ENCODE measurements at regions not wholly inside any gene's neighbourhood (a gene's known extent, or its start where the extent isn't known, plus 50 kb on each side); places are given as distances from the start of the nearest gene placed in this dataset.
"Not testable (repeated sequence)": the region's sequence is repeated elsewhere in the genome, so short reads cannot be mapped to it uniquely, and the experiment has no call there.

DNA sequence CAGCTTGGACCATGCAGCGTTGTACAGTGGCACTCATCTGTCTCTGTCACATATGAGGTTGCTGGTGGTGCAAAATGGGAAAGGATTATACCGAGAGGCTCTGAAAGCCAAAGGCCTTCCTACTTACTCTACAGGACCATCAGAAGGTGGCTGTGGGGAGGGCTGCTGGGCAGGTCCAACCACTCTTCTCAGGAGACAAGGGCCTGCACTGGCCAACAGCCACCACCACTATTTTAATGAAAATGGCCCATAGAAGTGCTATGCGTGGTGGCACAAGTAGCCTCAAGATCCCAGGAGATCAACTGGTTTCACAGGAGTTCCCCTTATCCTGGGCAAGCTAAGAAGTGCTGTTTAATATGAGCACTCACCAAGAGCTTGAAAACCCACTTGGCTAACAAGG, 52.3 kb downstream of the MRPL57 start:
- DNase-seq, result no peak

DNA sequence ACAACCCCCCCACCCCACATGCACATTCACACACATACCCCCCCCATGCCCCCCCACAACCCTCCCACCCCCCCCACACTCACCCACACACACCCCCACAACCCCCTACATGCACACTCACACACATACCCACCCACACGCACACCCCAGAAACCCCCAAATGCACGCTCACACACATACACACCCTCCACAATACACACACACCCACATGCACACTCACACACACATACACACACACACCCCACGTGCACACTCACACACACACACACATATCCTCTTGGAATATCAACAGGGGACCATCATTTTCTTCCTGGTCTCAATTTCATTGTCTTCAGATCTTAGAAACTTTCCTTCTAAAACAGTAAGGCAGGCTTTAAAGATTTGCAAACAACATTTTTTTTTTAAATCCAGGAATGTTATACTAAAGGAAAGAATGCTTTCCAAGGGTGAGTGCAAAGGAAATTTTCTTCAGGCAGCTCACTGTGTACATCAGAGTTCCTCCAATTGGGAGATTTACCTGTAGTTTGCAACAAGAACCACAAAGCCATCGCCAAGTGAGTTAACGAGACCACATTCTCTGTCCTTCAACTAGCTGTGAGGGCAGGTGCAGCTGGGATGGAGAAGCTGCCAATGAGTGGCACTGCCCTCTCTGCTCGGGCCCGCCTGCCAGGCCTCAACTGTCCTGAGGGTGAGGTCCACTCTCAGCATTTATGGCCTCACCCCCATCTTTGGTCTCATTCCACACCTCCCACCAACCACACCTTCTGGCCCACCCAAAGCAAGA, 53.0 kb downstream of the MRPL57 start:
- no peak for DNase-seq

DNA sequence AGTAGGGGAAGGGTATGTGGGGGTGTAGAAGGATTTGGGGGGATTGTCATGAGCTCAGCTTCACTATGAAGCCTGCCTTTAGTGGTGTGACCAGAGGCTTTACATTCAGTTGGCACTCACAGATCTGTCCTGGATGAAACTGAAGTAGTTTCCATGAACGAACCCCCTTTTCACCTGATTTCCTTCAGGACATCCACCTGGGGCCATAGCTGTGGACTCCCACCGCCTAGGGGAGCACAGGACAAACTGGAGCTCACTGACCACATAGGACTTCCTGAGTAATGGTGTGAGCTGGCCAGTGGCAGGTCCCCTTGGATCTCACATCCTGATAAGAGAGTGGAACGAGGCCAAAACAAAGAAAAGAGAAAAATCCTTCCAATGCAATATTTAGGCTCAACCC, 54.1 kb downstream of the MRPL57 start:
- no peak for DNase-seq

DNA sequence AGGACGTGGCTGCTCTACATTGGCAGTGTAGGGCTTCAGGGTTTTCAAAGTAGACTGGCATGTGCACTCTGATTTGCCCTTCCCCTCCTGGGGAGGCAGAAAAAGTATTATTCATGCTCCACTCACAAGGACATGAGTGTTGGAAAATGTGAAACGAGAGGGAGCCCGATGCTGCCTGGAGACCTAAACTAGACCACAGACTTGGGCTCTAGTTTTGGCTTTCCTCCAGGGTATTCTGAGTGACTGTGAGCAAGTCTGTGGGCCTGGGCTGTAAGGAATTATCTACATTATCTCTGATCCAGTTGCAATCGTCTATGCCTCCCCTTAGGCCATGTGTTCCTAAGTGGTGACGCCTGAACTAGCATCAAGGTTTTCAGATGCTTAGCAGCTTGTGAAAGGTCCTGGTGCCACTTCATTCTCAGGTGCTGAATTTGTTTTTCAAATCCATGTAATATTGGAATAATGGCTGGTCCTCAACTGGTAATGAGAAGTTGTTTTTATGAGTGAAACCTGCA, 55.0 kb downstream of the MRPL57 start:
- DNase-seq, result no peak

GRCh38 chr13:21232196-21232595, 55.7 kb downstream of the MRPL57 start:
- no peak for DNase-seq

DNA sequence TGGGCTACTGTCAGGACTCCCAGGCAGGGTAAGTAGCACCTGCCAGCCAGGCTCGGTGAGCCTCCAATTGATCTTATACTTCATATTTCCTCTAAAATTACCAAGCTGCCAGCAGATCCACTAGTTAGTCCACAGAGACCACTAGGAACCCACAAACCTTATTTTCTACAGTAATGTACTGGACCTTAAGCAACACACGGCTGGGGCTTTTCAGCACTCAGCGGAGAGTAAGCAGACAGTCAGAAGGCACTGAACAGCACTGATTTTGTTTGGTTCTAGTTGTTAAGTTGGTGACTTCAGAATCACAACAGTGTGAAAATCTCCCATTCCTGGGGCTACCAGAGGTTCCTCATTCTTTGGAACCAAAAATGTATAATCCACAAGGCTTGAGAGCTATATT, 56.1 kb downstream of the MRPL57 start:
- DNase-seq, result no peak

DNA sequence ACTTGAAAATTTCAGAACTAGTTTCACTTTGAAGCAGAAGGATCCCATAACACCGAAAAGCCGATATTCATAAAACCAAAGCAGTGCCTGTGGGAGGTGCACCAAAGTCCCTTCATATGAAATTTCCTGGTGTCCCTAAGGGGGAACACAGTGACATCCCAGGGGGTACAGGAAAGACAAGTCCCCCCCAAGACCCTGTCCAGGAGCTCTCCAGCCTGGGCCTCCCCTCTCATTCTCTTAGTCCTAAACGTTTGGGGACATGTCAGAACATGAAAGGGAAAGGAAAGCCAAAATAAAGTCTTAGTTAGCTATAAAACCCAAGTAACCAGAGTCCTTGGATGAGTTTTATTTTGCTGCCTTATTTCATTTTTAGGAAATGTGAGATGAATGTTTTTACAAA, 56.6 kb downstream of the MRPL57 start:
- no peak for DNase-seq

DNA sequence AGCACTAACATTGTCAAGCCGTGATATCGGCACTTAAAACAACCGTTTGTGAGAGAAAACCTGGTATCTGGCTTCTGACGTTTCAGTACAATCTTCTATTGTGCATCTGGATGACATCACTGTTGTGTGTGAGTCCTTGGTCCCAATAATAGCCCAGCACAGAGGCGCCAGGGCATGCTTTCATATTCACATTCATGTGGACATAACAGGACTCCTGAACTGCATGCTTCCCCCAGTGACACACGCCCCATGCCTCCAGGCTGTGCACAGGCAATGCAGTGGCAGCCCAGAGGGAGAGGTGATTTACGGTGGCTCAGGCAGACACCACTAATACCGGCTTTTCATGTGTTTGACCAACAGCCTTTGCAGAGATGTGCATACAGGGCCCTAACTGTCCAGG, 58.1 kb downstream of the MRPL57 start:
- DNase-seq, result no peak

- DNase-seq, result no peak
Measured at GRCh38 chr13:21235174-21235573, 58.7 kb downstream of the MRPL57 start.

DNA sequence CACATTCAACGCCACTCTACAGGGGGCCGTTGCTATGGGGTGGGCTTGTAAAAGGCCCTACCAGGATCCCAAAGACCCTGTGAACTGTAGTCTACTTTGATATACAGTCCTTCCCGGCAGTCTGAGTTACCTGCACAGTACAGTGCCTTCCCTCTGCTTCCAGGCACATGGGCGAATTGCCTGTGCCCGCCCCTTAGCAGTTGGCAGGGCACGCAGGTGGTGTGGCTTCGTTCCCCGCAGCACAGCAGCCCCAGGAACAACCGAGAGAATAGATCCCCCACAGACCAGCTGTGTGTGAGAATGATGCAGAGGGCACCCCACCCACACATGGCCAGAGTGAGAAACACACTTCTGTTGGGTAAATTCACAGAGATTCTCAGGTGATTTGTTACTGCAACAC, 60.6 kb downstream of the MRPL57 start:
- DNase-seq, result no peak

DNA sequence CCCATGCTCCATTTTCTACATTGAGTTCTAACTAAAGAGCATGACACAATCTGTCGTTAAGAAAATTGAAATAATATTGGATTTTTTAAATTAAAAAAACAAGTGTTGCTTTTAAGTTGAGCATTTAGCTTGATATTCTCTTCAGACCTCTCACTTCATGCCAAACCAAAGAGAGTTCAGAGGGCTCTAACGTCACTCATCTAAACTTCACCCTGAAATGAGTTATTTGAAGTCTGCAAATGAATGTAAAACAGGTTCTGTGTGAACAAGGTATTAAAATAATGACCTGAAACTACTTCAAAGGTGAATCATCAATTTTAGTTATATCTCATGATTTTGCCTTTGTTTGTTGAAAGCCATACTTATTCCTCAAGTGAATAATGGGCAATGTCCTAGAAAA, 61.8 kb downstream of the MRPL57 start:
- DNase-seq, result no peak

DNA sequence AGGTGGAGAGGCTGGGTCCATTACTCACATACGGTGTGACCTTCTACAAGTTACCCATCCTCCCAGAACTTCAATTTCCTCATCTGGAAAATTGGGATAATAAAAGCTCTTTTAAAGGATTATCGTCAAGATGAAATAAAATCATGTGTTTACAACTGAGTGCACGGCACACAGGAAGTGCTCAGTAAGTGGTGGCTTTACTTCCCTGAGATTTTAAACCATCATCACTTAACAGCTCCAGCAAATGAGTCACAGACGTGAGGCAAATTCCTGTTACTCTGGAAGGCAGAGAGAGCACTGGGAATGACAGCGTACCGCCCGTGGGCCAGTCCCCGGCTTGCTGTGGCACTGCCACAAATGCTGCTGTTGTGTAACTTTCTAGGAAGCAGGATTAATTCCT, 64.1 kb downstream of the MRPL57 start:
- peak; percentile 52 to 72 (median 55) for DNase-seq

- DNase-seq, result no peak
Measured at GRCh38 chr13:21242236-21242635, 65.8 kb downstream of the MRPL57 start.

DNA sequence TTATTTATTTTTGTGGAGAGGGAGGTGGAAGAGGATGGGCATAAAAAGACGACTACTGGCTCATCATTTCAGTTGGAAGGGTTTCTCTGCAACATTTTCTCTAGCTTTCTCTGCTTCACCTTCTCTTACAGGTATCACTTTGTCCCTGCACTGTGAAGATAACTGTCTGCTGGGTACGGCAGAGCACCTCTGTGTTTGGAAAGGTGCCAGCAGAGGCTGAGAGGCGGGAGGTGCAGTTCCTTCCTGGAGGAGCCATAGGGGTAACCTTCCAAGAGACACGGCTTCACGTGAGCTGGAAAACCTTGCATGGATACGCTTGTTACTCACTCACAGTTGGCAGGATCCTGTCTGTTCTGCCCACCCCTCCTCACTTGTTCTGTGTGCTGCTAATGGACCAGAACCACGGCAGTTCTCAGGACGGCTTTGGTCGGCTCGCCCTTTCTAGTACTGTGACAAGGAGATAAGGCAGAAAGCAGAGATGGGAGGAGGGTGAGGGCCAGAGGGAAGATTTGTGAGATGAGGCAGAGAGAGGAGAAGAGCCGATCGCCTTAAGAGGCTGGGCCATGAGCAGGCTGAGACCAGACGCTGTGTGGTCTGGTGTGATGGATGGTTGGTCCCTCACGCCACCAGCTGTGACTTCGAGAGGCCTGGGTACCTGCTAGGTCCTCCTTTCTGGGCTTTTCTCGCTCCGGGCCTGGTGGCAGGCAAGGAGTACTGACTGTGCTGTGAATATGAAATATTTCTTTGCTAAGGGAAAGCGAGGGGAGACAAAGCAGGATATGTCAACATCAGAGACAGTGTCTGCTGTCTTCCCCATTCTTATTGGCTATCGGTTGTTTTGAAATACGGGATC, 66.8 kb downstream of the MRPL57 start:
- no peak for DNase-seq

DNA sequence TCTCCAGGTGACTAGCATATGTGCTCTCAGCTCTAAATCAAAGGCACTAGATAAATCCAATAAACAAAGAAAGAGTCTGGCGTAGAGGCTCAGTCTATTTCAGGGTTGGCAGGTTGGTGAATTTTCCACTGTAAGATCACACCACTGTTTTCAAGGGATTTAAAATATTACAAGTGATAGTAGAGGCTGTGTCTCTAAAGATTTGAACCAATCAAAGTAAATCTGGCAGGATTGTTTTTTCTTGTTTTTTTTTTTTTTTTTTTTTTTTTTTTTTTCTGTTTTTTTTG, 67.4 kb downstream of the MRPL57 start:
- not testable (repeated sequence) for DNase-seq

GRCh38 chr13:21246761-21247452, 70.4 kb downstream of the MRPL57 start:
- DNase-seq, result no peak

- DNase-seq, result no peak
Measured at GRCh38 chr13:21256351-21256761, 79.9 kb downstream of the MRPL57 start.

DNA sequence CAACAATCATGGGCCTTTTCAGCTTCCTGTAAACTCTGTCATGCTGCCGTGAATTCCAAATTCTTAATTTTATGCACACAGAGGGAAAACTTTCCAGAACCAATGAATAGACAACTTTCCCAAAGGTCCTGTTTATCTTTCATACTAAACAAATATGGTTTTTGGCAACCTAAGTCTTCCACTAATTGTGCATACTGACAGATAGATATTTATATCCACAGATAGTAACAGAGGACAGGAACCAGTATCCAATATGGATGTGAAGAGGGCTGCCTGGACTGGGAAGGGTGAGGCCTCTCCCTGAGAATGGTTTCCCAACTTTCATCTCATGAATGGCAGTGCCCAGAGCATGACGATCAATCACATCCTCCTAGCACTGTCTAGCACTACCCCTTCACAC, 80.4 kb downstream of the MRPL57 start:
- DNase-seq, result no peak

DNA sequence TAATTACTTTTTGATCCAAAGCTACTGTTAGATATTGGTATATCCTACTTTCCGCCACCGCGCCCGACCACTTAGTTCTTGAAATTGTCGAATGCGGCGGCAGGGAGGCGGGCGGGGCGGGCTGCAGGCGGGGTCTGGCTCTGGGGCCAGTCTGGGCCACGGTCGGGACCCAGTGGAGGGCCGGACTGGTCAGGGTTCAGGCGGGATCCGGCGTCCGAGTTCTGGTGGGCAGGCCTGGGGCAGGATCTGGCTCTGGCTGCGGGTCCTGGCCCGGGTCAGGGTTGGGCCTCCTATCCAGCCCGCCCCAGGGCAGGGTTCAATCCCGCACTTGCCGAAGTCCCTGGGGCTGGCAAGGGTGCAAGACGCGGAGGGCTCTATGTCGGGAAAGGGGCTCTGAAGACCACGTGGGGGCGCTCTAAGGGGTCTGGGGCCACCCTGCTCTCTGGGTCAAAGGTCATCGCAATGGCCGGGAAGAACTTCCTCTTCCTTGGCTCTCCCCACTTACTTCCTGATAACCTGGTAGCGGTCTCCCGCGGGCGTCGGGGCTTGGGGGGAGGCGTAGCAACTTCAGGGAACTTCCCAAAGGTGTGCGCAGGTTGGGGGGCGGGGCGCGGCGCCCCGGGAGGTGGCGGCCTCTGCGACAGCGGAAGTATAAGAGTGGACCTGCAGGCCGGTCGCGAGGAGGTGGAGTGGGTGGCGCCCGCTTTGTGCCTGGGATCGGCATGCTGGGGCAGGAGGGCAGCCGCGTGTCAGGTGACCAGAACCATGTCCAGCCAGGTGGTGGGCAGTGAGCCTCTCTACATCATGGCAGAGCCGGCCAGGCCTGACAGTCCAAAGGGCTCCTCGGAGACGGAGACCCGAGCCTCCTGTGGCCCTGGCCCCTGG, 83.4 kb downstream of the MRPL57 start:
- DNase-seq, result no peak

DNA sequence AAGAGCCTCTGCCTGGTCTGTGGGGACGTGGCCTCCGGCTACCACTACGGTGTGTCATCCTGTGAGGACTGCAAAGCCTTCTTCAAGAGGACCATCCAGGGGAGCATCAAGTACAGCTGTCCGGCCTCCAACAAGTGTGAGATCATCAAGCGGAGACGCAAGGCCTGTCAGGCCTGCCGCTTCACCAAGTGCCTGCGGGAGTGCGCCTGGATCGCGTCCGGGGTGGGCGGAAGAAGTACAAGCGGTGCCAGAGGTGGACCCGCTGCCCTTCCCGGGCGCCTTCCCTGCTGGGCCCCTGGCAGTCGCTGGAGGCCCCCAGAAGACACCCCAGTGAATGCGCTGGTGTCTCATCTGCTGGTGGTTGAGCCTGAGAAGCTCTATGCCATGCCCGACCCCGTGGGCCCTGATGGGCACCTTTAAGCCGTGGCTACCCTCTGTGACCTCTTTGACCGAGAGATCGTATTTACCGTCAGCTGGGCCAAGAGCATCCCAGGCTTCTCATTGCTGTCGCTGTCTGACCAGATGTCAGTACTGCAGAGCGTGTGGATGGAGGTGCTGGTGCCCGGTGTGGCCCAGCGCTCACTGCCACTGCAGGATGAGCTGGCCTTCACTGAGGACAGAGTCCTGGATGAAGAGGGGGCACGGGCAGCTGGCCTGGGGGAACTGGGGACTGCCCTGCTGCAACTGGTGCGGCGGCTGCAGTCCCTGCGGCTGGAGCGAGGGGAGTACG, 84.3 kb downstream of the MRPL57 start:
- DNase-seq, result not testable (repeated sequence)

DNA sequence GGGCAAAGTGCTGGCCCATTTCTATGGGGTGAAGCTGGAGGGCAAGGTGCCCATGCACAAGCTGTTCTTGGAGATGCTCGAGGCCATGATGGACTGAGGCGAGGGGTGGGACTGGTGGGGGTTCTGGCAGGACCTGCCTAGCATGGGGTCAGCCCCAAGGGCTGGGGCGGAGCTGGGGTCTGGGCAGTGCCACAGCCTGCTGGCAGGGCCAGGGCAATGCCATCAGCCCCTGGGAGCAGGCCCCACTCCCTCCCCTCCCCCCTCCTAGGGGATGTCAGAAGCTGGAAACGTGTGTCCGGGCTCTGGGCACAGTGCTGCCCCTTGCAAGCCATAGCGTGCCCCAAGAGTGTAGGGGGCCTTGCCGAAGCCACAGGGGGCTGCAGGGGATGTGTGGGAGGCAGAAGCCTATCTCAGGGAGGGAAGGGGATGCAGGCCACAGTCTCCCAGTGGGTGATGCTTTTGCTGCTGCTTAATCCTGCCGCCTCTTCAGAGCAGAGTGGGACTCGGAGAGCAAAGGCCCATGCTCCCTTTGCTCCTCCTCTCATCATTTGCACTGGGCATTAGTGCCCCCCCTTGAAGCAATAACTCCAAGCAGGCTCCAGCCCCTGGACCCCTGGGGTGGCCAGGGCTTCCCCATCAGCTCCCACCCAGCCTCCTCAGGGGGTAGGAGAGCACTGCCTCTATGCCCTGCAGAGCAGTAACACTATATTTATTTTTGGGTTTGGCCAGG, 85.2 kb downstream of the MRPL57 start:
- not testable (repeated sequence) for DNase-seq

Measured in suppressor macrophage (primary cell).